Astrocyte of the cerebellum (primary cell): ENCODE measurements at regions not wholly inside any gene's neighbourhood (a gene's known extent, or its start where the extent isn't known, plus 50 kb on each side); places are given as distances from the start of the nearest gene placed in this dataset.
"Not testable (repeated sequence)": the region's sequence is repeated elsewhere in the genome, so short reads cannot be mapped to it uniquely, and the experiment has no call there.

Source experiments
- DNase-seq: peaks from one replicate; pipeline ENCODE4 v3.0.0-alpha.2; 2011; ENCODE audit warnings: low read depth
- H3K4me3 ChIP-seq: 2 replicates; pipeline ENCODE4 v1.5.1; 2011; ENCODE audit warnings: mild to moderate bottlenecking, low read depth, low read length, moderate library complexity
- CTCF ChIP-seq: IDR thresholded peaks from 2 replicates; pipeline ENCODE4 v1.5.1; 2012; ENCODE audit warnings: low read length, low read depth, moderate library complexity, mild to moderate bottlenecking; ENCODE audit errors: missing control alignments
- in situ Hi-C: cut with HindIII; loops from 2 replicates; pipeline ENCODE4 v1.10.0; 2017; ENCODE audit warnings: low sequenced_read_pairs

GRCh38 chr3:137692803-137693431, 71.2 kb upstream of the SOX14 start:
- no peak for DNase-seq
- in situ Hi-C loops = no loop called here

GRCh38 chr3:137693791-137694190, 70.3 kb upstream of the SOX14 start:
- TF ChIP-seq CTCF = no peak
- no peak overlapping the region for H3K4me3 ChIP-seq
- in situ Hi-C loops = no loop called here
- no peak for DNase-seq

More at GRCh38 chr3:137692803-137693431, 71.2 kb upstream of the SOX14 start:
- peak; percentile 11 for TF ChIP-seq CTCF
- no peak overlapping the region for H3K4me3 ChIP-seq

- in situ Hi-C loops = no loop called here
- no peak overlapping the region for H3K4me3 ChIP-seq
- TF ChIP-seq CTCF = no peak
- no peak for DNase-seq
These were observed 69.3 kb upstream of the SOX14 start for GRCh38 chr3:137694836-137695235.

GRCh38 chr3:137695351-137695750, 68.8 kb upstream of the SOX14 start:
- no peak for DNase-seq
- H3K4me3 ChIP-seq = no peak overlapping the region
- TF ChIP-seq CTCF = no peak
- in situ Hi-C loops = no loop called here

- DNase-seq = no peak
- no peak overlapping the region for H3K4me3 ChIP-seq
- no peak for TF ChIP-seq CTCF
- in situ Hi-C loops = no loop called here
These were observed 55.0 kb upstream of the SOX14 start for GRCh38 chr3:137709011-137709601.

- DNase-seq, H3K4me3 ChIP-seq, in situ Hi-C loops: not testable (repeated sequence)
These were observed 50.1 kb upstream of the SOX14 start for GRCh38 chr3:137713965-137714364.
